ENCODE measurements at regions not wholly inside any gene's neighbourhood (a gene's known extent, or its start where the extent isn't known, plus 50 kb on each side); places are given as distances from the start of the nearest gene placed in this dataset.
A peak's percentile ranks its signal among the peaks of the same experiment; 100 is the strongest.

GRCh38 chr4:91961504-91961903, 342.3 kb upstream of the GRID2 start:
- TF ChIP-seq, protein P1, sequence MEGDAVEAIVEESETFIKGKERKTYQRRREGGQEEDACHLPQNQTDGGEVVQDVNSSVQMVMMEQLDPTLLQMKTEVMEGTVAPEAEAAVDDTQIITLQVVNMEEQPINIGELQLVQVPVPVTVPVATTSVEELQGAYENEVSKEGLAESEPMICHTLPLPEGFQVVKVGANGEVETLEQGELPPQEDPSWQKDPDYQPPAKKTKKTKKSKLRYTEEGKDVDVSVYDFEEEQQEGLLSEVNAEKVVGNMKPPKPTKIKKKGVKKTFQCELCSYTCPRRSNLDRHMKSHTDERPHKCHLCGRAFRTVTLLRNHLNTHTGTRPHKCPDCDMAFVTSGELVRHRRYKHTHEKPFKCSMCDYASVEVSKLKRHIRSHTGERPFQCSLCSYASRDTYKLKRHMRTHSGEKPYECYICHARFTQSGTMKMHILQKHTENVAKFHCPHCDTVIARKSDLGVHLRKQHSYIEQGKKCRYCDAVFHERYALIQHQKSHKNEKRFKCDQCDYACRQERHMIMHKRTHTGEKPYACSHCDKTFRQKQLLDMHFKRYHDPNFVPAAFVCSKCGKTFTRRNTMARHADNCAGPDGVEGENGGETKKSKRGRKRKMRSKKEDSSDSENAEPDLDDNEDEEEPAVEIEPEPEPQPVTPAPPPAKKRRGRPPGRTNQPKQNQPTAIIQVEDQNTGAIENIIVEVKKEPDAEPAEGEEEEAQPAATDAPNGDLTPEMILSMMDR (IDR thresholded peaks at IDR 0.05) = no peak
- no peak for TF ChIP-seq ZFX (IDR thresholded peaks at IDR 0.05; ENCODE audit: borderline replicate concordance)
- H3K27ac ChIP-seq = no peak overlapping the region

GRCh38 chr4:91963486-91963885, 340.3 kb upstream of the GRID2 start:
- H3K27ac ChIP-seq = no peak overlapping the region
- TF ChIP-seq, protein P1 (IDR thresholded peaks at IDR 0.05) = no peak
- no peak for TF ChIP-seq ZFX (IDR thresholded peaks at IDR 0.05; ENCODE audit: borderline replicate concordance)

DNA sequence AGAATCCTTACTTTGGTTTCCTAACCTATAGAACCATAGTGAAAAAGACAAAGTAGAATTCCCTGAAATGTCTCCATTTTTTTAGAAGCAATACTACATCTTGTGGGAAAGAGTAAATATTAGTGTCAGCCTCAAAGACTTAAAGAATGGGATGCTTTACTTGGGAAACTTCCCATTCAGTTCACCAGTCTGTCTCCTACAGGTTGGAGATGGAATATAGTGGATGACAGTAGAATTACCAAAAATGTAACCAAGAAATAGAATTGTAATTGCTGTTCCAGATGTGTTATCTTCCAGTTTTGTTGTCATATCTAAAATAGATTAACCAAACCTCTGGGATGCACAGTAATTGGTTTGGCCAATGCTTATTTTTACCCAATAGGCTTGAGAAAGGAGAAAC, 338.6 kb upstream of the GRID2 start:
- TF ChIP-seq, protein P1 (IDR thresholded peaks at IDR 0.05) = no peak
- no peak overlapping the region for H3K27ac ChIP-seq

- TF ChIP-seq, protein P1 (IDR thresholded peaks at IDR 0.05) = no peak
- TF ChIP-seq ZFX (IDR thresholded peaks at IDR 0.05; ENCODE audit: borderline replicate concordance) = no peak
- H3K27ac ChIP-seq = no peak overlapping the region
Observed at GRCh38 chr4:91973479-91974153, 330.1 kb upstream of the GRID2 start.

GRCh38 chr4:91984466-91984865, 319.3 kb upstream of the GRID2 start:
- TF ChIP-seq ZFX (IDR thresholded peaks at IDR 0.05; ENCODE audit: borderline replicate concordance) = no peak
- TF ChIP-seq, protein P1 (IDR thresholded peaks at IDR 0.05) = no peak
- H3K27ac ChIP-seq = no peak overlapping the region

GRCh38 chr4:91989914-91990313, 313.9 kb upstream of the GRID2 start:
- no peak for TF ChIP-seq ZFX (IDR thresholded peaks at IDR 0.05; ENCODE audit: borderline replicate concordance)
- TF ChIP-seq, protein P1 (IDR thresholded peaks at IDR 0.05) = 0 out of 2 replicates have a peak, but pooled peaks have one; percentile 7

GRCh38 chr4:91990726-91991125, 313.0 kb upstream of the GRID2 start:
- no peak overlapping the region for H3K27ac ChIP-seq
- no peak for TF ChIP-seq ZFX (IDR thresholded peaks at IDR 0.05; ENCODE audit: borderline replicate concordance)

More at GRCh38 chr4:91989914-91990313, 313.9 kb upstream of the GRID2 start:
- no peak overlapping the region for H3K27ac ChIP-seq

DNA sequence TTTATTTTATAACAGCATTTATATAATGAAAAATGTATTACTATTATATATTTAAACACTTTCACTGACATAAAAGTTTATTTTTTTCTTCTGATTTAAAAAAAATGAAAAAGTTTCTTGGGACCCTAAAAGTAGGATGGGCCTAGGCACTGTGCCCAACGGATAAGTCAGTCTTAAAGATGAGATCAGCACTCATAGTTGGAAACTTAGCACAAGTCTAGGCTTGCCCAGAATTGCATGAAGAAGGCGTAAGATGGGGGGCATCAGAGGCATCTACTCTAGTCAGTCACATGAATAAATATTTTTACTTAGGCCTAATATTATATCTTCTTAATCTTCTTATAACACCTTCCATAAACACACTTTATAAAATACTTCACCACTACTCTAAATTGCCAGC, 306.7 kb upstream of the GRID2 start:
- no peak overlapping the region for H3K27ac ChIP-seq
- TF ChIP-seq, protein P1 (IDR thresholded peaks at IDR 0.05) = no peak
- TF ChIP-seq ZFX (IDR thresholded peaks at IDR 0.05; ENCODE audit: borderline replicate concordance) = no peak

Measured in 22Rv1 (cell line).